GM21619 (cell line): ENCODE measurements at regions not wholly inside any gene's neighbourhood (a gene's known extent, or its start where the extent isn't known, plus 50 kb on each side); places are given as distances from the start of the nearest gene placed in this dataset.
"Not testable (repeated sequence)": the region's sequence is repeated elsewhere in the genome, so short reads cannot be mapped to it uniquely, and the experiment has no call there.

Source experiments
- ATAC-seq: cut with Tn5 transposase; IDR thresholded peaks from one replicate; pipeline ENCODE4 v1.9.1; 2021; ENCODE audit not compliant: unreplicated experiment

DNA sequence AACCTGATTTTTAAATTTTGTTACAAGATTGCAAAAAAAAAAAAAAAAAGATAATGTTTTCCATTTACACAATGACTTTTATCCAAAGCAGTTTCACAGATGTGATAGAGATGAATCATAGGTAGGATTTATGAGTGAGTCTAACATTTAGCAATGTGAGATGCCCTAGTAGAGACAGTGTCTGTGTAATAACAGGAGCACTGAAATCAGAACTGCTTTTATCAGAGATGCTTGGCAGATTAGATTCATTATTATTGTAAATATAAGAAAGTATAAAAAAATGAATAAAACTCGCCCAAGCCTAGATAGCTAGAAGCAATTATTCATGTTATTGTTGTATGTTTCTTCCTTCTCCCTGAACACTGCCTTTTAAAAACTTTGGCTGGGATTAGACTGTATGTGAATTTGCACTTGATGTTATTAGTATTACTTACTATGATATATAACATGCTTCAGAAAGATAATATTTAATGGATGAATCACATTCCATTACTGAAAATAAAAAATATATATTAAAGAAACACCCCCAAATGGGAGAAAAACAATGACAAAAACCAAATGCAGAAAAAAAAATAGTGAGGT, 567.3 kb upstream of the KLF4 start:
- ATAC-seq = no peak

DNA sequence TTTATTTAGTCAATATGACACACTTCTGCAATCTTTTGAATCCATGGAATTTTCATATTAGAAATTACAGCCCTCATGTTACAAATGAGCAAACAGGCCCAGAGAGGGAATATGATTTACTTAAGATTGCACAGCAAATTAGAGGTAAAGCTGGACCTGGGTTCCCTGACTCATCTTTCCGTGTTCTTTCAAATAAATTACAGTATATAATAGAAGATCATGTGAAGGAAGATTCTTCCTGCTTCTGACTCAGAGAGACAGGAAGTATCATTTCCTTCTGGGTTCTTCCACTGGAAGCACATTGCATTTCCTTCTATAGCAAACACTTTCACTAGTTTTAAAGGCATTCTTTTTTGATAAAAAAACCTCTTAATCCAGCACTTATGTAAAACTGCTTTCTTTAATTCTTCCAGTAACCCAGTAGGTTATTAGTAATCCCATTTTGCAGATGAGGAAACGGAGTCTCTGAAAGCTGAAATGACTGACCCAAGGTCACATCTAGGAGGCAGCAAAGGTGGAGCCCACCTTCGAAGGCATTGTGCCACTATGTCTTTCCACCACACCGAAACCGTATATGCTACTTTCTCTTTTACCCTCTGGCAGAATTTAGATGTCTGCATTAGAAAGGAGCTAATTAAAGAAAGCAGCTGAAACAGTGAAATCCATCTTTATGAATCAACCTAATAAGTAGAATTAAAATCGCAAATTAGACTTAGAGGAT, 566.7 kb upstream of the KLF4 start:
- ATAC-seq = no peak

DNA sequence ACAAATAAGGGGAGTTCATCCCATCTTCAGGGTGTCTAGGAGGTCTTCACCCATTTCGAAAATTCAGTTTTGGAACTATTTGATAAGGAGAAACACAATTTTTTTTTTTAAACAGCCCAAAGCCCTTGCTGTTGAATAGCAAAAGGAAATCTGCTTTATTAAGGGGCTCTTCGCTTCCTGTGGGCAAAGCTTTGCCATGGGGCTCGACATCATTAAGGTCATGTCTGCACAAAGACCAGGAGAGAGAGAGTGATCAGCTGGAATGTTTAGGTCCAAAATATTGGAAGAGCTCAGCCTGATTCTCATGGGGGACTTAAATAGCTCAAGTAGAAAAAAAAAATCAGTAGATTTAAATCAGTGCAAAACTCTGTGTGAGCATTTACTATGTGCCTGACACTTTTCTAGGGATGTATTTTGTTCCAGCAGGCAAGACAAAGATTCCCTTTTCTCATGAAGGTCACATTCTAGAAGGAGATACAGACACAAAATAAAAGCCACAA, 564.6 kb upstream of the KLF4 start:
- no peak for ATAC-seq

DNA sequence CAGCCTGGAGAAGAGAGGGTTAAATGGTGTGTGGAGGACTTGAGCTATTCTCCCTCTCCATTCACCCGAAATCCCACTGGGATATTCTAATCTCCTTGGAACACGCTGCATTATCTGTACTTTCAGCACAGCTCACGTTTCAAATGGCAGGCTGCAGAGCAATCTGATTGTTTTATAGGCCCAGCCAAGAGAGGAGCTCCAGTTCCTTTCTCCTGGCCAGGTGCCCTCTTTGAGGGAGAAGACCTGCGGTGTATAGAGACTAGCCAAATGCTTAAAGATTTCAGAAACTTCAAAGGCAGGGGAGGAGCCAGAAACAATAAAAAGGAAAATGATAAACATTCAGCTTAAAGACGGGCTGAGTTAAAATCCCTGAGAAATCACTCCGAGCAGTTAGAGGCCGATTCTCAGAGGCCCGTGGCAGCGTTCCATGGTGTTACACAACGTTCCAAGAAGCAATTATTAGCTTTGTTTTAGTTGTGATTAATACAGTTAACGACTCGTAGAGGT, 564.0 kb upstream of the KLF4 start:
- no peak for ATAC-seq

DNA sequence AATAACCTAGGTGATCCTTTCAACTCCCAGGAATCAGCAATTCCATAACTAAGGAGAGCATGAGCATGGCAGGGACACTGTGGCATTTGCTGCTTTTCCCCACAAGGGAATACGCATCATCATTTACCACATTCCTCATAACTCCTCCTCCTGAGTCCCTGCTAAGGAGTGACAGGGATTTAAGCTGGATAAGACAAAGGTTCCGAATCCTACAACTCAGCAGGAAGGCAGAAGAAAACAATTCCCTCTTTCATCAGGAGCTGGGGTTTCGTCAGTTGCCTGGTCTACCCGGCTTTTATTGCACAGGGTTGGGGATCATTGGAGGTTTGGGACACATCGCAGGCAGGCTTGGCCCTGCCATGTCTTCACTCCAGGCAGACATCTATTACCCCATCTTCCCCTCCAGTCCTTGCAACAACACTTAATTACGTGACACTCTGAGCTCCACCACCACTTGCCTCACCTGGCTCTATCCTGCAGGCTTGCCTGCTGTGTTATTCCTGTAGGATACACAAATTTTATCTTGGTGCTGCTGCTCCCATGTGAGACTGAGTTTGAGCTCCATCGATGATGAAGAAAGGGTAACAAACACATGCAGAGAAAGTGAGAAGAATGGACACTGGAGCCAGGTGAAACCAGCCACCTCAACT, 563.0 kb upstream of the KLF4 start:
- ATAC-seq = no peak

DNA sequence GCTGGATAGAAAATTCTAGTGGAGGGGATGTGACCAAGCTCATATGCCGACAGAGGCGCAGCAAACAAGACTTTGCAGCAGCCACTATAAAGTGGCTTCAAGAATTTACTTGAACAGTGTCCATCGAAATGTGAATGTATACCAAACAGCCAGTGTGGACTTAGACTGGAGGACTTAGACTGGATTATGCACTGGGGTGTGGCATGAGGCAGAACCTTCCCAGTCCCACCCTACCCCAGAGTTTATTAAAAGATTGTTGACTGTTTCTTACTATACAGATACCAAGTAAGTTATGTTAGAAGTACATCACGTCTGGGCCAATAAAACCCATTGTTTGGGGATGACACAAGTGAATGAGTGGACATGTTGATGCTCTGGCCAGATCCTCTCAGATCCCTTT, 561.3 kb upstream of the KLF4 start:
- no peak for ATAC-seq

DNA sequence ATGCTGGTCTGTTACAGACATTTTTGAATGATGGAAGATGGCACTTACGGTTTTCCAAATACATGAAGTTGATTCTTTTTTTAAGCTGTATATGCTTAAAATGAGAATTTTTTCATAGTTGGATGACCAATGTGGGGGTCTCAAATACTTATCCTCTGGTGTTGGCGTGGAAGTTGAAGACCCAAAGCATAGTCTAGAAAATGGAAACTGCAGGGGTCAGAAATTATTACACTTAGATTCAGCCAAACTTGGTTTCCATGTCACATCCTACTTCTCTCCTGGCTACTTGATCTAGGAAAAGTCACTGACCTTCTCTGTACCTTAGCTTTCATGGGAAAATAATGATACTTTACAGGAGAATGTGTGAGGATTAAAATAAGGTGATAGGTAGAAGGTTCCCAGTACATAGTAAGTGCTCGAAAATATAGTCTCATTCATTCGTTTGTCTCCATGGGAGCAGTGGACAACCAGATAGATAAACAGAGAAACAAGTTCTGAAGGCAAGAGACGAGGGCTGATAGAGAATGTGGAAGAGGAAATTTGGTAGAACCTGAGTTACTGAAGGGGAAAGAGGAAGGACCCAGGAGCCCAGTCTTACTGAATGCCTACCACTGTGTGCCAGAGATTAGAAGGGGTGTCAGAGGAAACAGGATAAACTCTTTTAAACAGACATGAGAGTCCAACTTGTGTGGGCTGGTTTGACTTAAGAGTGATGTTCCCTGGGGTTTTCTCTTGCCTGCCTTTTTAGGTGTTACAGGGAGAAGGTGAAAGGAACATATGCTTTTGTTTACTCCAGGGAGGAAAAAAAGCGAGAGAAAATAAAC, 560.3 kb upstream of the KLF4 start:
- ATAC-seq = no peak

DNA sequence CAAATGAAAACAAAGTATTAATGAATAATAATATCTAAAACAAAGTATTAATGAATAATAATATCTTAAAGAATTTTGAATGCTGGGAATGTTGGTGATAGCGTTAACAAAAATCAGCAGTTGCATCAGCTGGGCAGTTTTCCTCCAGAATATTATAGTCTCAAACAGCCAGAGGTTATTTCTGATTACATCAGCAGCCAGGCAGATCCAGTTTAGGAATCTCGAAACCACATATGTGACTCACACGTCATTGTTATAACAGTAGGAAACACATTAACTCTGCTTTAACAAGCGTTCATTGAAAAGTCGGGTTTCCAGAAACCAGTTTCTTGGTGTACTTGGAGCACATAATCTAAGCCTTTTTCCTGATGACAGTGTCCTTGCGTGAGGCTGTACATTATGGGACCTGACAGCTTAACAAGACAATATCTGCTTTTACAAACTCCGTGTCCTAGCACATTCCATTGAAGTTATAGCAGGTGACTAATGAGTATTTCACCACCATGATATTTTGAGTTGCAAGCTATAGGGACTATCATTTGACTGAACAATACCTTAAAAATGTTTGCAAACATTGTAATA, 559.5 kb upstream of the KLF4 start:
- ATAC-seq = no peak

DNA sequence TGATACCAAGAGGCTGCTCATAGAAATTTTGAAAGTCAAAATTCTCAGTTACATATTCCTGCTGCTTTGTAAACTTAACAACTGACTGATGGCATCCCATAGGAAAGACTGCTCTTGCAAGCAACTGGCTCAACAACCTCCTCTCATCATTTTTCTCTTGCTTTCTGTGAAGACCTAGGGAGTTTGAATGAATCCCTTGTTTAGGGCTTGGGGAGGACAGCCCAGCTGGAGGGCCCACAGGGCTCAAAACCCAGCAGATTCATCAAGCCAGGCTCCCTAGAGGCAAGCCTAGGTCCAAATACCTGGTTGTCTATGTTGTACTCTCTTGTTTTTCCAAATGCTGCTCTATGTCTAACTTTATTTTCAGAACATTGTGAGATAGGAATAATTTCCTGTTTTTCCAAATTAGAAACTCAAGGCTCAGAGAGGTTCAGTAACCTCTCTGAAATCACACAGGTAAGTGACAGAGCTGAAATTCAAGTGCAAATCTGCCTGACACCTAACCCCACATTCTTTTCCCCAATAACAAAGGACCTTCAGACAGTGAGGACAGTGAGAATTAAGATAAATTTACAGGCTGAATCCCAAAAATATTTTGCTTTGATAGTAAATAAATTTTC, 558.9 kb upstream of the KLF4 start:
- ATAC-seq = no peak

DNA sequence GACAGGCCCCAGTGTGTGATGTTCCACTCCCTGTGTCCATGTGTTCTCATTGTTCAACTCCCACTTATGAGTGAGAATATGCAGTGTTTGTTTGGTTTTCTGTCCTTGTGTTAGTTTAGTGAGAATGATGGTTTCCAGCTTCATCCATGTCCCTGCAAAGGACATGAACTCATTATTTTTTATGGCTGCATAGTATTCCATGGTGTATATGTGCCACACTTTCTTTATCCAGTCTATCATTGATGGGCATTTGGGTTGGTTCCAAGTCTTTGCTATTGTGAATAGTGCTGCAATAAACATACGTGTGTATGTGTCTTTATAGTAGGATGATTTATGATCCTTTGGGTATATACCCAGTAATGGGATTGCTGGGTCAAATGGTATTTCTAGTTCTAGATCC, 558.2 kb upstream of the KLF4 start:
- ATAC-seq = not testable (repeated sequence)

DNA sequence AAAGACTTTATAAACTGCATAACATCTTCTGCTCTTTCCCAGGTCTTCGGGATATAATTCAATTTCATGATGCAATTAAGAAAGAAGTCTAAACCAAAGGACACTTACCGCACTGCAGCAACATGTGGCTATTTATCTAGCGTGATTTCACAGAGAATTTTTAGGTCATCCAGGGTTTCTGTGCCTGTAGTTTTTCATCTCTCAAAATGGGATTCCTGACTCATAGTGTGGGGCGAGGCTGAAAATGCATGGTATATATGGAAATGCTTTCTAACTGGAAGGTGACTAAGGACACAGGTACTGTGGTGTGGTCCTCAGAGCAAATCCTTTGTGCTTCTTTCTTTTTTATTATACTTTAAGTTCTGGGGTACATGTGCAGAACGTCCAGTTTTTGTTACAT, 557.7 kb upstream of the KLF4 start:
- no peak for ATAC-seq

DNA sequence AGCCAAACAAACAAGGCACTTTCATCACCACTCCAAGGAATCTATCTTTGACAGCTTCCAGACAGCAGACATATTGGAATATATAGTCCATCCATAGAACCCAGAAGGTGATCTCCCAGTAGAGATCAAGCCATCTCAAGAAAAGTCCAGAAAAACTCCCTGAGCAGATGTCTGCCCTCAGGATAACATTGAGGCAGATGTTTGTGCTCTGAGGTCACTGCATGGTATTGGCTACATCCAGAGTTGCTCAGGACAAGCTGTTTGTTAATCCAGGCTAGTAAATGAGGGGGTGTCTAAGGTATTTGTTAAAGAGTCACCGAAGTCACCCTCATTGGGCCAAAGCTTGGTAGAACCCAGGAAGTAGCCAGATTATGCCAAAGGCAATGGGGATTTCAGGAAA, 556.3 kb upstream of the KLF4 start:
- no peak for ATAC-seq

DNA sequence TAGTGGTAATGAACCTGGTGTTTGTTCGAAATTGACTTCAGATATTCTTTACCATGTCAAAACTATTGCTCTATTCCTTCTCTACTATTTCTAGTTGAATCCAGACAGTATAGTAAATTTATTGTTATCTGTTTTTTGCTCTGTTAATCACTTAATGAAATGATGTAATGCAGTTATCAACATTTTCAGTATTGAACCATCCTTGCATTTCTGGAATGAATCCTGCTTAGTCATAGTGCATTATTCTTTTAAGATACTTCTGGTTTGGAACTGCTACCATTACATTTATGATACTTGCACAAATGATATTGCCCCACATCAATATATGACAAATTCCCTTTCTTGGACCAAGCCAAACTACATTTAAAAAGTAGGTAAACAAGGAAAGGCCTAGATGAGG, 554.0 kb upstream of the KLF4 start:
- no peak for ATAC-seq

DNA sequence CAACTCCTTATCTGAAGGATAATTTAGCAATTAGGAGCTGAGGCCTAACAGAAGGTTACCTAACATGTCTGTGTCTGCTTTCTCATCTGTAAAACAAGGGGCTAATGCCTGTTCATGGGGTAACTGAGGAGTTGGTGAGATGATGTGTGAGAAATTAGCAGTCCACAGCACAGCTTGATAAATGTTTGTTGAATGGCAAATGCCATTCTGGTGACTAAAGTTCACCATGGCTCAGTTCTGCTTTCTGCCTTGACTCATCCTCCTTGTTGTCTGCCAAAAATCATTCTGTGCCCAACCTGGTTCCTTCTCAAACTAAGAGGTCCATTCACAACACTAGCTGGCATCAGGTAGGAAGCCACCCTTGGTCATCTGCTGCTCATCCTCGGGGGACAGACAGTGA, 552.0 kb upstream of the KLF4 start:
- no peak for ATAC-seq

DNA sequence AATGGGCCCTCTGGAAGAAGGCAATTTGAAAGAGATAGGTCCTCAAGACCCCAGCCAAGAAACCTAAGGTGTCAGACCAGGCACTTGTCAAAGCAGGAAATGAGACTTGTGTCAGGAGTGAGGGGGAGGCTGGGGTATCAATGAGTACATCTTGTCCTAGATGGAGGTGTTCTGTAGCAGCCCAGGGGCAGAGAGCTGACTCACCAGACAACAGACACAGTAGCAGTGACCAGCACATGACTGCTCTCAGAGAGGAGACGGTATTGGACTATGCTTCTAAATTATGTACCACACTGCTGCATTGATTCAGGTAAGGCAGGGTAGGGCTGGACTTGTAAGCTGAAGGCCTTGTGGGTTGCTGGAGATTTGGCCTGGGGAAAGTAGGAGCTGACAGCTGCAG, 551.2 kb upstream of the KLF4 start:
- no peak for ATAC-seq

DNA sequence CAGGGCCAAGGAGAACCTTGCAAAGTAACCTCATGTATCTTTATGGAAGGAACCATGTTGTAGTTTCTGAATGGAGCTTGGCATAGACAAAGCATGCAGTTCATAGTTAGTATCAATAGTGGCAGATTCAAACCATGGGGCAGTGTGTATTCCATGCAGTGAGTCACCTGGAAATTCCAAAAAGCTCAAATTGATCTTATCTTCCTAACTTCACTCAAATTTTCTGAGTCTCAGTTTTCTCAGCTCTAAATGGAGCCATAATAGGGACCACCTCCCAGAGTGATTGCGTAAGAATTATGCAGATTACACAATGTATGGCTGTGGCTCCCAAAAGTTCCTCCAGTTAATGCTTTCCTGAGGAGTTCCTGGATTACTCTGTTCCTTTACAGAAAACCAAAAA, 549.9 kb upstream of the KLF4 start:
- ATAC-seq = no peak

DNA sequence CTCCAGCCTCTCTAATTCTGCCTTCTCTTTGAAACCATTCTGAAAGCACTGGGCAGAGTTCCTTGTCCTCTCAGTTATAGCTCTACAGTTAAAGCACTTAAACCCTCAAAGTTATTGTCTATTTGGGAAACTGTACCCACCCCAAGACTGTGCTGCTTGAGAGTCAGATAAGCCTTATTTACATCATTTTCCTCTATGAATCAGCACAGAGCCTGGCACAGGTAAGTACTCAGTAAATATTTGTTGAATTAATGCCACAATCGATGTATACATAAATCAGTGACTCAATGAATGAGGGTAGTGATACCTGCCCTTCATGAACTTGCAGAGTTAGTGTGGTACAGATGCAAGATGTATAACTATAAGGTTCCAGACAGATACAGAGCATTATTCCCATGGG, 549.4 kb upstream of the KLF4 start:
- no peak for ATAC-seq

DNA sequence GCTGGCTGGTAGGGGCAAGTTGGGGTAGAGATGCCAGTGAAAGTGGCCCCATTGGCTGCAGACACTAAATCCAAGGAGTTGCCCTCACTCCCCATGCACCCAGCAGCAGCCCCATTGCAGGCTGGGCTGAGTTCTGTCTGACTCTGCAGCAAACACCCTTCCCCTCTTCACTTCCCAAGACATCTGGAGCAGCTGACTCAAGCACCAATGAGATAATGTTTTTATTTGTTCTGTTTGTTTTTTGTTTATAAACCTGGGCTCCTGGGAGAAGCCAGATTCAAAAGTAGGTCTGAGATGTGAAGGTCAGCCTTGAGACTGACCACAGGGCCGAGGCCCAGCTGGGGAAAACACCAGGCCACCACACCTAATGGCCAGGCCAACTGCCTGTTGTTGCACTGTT, 545.9 kb upstream of the KLF4 start:
- no peak for ATAC-seq

DNA sequence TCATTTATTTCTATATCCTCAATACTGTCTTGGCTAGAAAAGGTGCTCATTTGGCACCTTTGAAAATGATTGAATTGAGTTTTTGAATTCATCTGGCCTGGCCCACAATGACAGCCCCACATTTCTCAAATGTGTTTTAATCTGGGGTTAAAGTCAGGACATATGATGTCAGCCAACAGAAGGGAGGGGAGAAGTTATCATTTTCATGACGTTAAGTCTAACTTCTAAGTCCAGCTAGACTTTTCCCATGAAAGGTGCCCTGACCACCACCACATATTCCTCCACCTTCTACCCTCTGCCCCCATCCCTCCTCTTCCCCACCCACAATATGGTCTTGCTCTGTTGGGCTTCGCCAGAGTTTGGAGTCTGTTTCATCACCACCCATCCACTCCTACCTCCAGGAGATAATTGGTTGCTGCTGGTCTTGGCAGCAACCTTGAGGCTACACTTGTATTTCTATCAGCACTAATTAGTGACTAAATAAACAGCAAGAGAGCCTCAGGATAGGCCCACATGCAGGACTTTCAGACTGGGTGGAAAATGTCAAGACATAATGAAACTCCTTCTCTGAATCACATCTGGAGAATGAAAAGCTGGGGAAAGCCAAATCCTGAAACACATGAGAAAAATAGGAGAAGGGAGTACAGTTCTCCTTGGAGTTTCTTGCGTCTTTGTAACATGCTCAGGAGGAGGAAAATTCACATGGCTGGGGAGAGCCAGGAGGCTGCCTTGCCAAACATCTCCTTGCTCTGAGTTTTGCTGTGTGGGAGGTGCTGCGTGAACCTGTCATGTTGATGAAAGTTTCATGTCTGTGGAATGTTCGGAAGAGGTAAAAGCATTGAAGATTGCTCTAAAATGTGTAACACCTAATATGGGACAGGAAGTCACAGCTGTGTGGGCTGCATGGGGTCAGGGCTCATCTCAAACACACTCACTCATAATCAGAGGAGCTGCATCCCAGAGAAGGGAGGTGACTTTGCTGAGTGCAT, 544.7 kb upstream of the KLF4 start:
- ATAC-seq = no peak
